AG09319 (cell line): ENCODE measurements at regions not wholly inside any gene's neighbourhood (a gene's known extent, or its start where the extent isn't known, plus 50 kb on each side); places are given as distances from the start of the nearest gene placed in this dataset.

Source experiments
- DNase-seq: peaks from one replicate; pipeline ENCODE4 v3.0.0-alpha.2; 2010; ENCODE audit warnings: low read depth; ENCODE audit errors: extremely low read depth
- CTCF ChIP-seq: IDR thresholded peaks from 2 replicates; pipeline ENCODE4 v1.5.1; 2011; ENCODE audit warnings: low read depth, mild to moderate bottlenecking, inconsistent platforms, low read length, moderate library complexity

- TF ChIP-seq CTCF, result no peak
- DNase-seq, result no peak
These were observed 985.8 kb downstream of the REEP3 start for GRCh38 chr10:64506963-64507362.

DNA sequence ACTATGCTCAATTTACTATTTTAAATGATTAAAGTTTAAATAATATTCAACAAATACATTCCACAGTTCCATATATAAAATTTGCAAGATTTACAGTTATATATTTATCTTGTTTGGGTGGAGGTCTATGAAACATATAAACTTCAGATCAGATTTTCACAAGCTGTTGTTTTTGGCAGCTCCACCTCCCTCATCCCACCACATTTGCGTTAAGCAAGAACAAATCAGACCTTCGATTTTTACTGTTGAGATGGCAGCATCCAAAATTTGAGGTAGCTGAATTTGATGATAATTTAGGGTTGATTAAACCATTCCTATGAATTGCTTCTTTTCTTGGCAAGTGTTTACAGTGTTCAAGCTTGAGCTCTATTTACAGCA is 986.4 kb downstream of the REEP3 start:
- no peak for TF ChIP-seq CTCF
- no peak for DNase-seq

DNA sequence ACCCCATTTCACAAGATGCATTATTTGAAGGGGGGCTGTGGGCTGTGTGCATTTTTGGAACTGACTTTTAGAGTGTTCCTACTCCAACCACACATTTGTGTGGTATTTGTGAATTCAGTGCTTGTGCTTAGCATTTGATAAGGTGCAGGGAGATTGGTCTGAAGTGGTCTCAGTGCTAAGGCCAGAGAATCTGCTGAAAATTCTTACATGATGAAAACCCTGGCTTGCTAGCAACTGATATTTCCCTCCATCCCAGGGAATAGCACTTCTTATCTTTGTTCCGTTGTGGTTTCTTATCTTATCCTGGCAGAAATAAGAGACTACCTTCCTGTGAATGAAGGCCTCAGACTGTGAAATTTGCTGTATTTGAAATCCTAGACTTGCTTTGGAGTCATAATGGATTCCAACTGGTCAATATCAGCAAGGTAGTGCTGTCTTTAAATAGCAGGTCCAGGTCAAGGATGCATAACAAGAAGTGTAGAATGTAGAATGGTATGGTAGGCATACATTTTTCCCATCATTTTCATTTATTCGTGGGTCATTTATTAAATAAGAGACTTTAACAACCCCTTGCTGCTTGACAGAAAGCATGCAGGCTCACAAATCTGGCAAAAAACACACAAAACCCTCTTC is 986.9 kb downstream of the REEP3 start:
- DNase-seq, result no peak
- no peak for TF ChIP-seq CTCF

GRCh38 chr10:64515970-64516699 is 994.9 kb downstream of the REEP3 start:
- no peak for DNase-seq
- no peak for TF ChIP-seq CTCF

DNA sequence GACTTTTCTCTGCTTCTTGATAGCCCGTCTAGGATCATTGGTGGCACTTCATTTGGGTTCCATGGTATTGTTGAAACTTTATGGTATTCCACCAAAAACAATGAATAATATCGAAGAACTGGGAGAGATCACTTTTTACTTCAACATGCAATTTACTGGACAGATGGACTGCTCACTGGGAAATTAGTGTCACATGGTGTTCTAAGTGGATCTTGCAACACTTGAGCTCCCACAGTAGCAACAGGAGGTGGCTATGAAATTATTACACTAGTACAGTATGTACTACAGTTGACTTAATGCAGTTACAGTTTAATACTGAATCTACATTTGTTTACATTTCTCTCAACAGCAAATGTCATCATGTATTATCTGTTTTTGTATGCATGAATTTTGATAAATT is 997.3 kb downstream of the REEP3 start:
- DNase-seq, result no peak
- no peak for TF ChIP-seq CTCF

DNA sequence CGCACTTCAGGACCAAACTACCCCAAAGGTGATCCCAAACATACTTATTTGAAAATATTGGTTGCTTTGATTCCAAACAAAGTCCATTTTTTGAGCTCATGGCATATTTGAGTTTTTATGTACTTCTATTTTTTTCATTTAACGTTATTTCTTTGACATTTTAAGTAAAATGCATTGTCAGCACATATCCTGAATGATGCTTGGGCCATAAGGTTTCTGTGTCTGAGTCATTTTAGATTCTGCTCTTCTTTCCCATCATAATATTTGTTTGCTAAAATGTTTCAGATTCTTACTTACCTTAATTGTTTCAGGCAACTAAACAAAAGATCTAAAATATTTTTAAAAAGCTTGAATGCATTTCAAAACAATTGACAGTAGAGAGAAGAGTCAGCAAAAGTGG is 998.2 kb downstream of the REEP3 start:
- no peak for TF ChIP-seq CTCF
- no peak for DNase-seq

DNA sequence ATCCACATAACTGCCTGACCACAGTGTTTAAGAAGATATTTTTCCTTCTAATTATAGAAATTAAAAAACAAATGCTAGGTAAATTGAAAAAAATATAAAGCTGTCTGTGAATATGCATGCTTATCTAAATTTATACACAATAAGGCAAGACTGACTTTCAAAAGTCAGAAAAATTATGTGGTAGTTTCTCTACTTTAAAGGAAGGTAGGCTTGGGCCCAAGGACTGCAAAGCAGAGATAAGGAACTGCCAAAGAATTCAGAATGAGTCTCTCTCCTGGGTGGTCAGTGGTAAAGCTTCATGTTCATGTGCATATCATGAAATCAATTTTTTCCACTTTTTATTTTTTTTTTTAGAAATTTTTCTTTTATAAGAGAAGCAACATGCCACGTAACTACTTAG is 998.6 kb downstream of the REEP3 start:
- TF ChIP-seq CTCF, result no peak
- no peak for DNase-seq
